ENCODE measurements at regions not wholly inside any gene's neighbourhood (a gene's known extent, or its start where the extent isn't known, plus 50 kb on each side); places are given as distances from the start of the nearest gene placed in this dataset.
"Not testable (repeated sequence)": the region's sequence is repeated elsewhere in the genome, so short reads cannot be mapped to it uniquely, and the experiment has no call there.

DNA sequence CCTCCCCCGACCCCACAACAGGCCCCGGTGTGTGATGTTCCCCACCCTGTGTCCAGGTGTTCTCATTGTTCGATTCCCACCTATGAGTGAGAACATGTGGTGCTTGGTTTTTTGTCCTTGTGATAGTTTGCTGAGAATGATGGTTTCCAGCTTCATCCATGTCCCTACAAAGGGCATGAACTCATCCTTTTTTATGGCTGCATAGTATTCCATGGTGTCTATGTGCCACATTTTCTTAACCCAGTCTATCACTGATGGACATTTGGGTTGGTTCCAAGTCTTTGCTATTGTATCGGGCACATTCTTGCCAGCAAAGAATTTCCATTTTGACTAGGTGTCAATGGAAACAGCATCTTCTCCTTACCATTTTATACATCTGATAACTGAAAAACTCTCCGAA lies 152.1 kb upstream of the IRF2BP2 start:
- TF ChIP-seq NFRKB (IDR thresholded peaks at IDR 0.05); SAFB2 (CRISPR knock-in tag; IDR thresholded peaks at IDR 0.05; ENCODE audit: borderline replicate concordance, low read depth); MAFF (IDR thresholded peaks at IDR 0.05; ENCODE audit: low read depth, low read length); ZNF816 (CRISPR knock-in tag; IDR thresholded peaks at IDR 0.05; ENCODE audit: borderline replicate concordance); EZH2 (conservative IDR thresholded peaks at IDR 0.05; ENCODE audit: low read depth, low read length); MBD4 (IDR thresholded peaks at IDR 0.05; ENCODE audit: borderline replicate concordance, low read length); TBL1XR1 (IDR thresholded peaks at IDR 0.05; ENCODE audit: borderline replicate concordance, low read length, partially characterized antibody); MYC (CRISPR knock-in tag; IDR thresholded peaks at IDR 0.05; ENCODE audit: borderline replicate concordance); NFIB (CRISPR knock-in tag; IDR thresholded peaks at IDR 0.05; ENCODE audit: borderline replicate concordance); NR2F6 (IDR thresholded peaks at IDR 0.05); NR2F6 (CRISPR knock-in tag; IDR thresholded peaks at IDR 0.05): not testable (repeated sequence)
- TF ChIP-seq, protein P1, sequence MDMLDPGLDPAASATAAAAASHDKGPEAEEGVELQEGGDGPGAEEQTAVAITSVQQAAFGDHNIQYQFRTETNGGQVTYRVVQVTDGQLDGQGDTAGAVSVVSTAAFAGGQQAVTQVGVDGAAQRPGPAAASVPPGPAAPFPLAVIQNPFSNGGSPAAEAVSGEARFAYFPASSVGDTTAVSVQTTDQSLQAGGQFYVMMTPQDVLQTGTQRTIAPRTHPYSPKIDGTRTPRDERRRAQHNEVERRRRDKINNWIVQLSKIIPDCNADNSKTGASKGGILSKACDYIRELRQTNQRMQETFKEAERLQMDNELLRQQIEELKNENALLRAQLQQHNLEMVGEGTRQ (IDR thresholded peaks at IDR 0.05; ENCODE audit: low read depth, low read length), result not testable (repeated sequence)
- TF ChIP-seq, protein P1 (CRISPR knock-in tag; IDR thresholded peaks at IDR 0.05; ENCODE audit: borderline replicate concordance), result not testable (repeated sequence)
- TF ChIP-seq, protein P2, sequence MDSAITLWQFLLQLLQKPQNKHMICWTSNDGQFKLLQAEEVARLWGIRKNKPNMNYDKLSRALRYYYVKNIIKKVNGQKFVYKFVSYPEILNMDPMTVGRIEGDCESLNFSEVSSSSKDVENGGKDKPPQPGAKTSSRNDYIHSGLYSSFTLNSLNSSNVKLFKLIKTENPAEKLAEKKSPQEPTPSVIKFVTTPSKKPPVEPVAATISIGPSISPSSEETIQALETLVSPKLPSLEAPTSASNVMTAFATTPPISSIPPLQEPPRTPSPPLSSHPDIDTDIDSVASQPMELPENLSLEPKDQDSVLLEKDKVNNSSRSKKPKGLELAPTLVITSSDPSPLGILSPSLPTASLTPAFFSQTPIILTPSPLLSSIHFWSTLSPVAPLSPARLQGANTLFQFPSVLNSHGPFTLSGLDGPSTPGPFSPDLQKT (CRISPR knock-in tag; IDR thresholded peaks at IDR 0.05; ENCODE audit: borderline replicate concordance), result not testable (repeated sequence)
- TF ChIP-seq, protein P3, sequence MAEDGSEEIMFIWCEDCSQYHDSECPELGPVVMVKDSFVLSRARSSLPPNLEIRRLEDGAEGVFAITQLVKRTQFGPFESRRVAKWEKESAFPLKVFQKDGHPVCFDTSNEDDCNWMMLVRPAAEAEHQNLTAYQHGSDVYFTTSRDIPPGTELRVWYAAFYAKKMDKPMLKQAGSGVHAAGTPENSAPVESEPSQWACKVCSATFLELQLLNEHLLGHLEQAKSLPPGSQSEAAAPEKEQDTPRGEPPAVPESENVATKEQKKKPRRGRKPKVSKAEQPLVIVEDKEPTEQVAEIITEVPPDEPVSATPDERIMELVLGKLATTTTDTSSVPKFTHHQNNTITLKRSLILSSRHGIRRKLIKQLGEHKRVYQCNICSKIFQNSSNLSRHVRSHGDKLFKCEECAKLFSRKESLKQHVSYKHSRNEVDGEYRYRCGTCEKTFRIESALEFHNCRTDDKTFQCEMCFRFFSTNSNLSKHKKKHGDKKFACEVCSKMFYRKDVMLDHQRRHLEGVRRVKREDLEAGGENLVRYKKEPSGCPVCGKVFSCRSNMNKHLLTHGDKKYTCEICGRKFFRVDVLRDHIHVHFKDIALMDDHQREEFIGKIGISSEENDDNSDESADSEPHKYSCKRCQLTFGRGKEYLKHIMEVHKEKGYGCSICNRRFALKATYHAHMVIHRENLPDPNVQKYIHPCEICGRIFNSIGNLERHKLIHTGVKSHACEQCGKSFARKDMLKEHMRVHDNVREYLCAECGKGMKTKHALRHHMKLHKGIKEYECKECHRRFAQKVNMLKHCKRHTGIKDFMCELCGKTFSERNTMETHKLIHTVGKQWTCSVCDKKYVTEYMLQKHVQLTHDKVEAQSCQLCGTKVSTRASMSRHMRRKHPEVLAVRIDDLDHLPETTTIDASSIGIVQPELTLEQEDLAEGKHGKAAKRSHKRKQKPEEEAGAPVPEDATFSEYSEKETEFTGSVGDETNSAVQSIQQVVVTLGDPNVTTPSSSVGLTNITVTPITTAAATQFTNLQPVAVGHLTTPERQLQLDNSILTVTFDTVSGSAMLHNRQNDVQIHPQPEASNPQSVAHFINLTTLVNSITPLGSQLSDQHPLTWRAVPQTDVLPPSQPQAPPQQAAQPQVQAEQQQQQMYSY (CRISPR knock-in tag; IDR thresholded peaks at IDR 0.05), result not testable (repeated sequence)
